HG03039 (cell line): ENCODE measurements at regions not wholly inside any gene's neighbourhood (a gene's known extent, or its start where the extent isn't known, plus 50 kb on each side); places are given as distances from the start of the nearest gene placed in this dataset.

Source experiments
- ATAC-seq: cut with Tn5 transposase; IDR thresholded peaks from one replicate; pipeline ENCODE4 v1.9.1; 2021; ENCODE audit warnings: mild to moderate bottlenecking, moderate library complexity; ENCODE audit not compliant: unreplicated experiment

DNA sequence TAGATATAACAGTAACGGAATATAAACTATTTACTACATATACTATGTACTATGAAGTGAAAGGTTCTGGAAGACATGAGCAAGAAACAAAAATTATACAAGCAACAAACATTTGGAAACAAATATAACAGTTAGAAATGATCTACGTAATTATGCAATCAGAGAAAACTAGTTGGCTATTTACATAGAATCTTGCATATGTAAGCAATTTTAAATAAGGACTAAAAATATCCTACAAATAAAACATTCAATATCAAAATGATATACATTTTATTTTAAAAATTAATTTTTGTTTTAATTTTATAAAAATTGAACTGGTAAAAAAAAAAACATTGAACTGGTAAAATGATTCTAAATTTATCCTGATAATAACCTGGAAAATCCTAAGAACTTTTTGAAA, 642.5 kb upstream of the PCDH10 start:
- ATAC-seq = no peak

DNA sequence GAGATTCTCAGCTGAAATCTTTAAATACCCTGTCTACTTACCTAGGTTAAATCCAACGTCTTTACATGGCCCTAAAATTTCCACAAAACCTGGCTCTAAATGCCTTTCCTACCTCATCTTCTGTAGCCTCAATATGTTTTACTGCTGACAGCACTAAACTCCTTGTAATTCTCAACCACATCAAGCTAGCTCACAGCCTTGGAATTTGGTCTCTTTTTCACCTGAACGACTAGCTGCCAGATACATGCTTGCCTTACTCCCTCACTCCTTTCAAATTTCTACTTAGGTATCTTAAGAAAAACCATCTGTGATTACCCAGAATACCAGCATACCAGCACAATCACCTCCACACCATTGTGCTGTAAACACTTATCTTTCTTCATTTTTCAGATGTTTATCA, 635.6 kb upstream of the PCDH10 start:
- ATAC-seq = no peak

DNA sequence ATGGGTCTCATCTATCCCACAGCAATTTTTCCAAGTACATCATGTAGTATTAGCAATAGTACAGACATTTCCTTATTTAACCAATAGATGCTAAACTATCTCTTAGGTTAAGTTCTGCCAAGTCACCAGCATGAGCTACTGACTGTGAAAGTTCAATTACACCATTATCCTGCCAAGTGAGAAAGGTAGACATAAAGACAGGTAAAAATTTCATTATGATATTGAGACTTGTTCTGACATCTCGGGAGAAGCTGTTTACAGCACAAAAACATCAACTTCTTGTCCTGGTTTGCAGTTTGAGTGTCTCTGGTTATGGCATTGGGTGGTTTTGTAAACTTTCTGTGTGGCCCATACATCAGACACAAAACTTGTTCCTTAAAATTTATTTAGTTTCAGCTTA, 622.4 kb upstream of the PCDH10 start:
- ATAC-seq = no peak

DNA sequence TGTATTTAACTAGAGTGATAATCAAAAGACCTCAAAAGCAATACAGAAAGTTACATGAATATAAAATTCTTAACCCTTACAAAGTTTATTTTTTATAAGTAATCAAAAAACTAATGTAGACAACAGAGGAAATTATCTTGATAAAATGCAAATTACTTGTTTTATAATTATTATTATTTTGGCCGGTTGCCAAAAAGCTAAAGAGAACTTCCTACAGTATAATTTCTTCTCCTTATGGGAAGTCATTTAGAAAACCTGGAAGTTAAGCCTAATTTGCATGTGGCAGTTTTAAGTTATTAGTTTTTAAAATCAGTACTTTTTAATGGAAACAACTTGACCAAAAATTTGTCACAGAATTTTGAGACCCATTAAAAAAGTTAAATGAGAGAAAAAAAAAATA, 621.3 kb upstream of the PCDH10 start:
- ATAC-seq = no peak

DNA sequence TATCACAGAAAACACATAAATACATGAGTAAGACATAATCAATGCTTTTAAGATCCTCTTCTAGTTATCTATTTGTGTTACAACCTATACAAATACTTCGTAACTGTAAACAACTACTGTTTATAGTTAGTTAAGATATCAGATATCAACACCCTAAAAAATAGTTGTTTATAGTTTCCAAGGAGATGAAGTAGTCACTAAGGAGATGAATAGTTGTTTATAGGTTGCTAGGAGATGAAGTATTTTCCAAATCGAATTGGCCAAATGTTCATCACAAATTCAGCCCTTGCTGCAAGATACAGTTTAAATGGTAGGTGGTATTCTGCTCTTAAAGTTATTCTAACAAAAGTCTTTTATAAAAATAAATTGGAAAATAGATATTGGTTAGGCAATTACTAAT, 618.2 kb upstream of the PCDH10 start:
- no peak for ATAC-seq

DNA sequence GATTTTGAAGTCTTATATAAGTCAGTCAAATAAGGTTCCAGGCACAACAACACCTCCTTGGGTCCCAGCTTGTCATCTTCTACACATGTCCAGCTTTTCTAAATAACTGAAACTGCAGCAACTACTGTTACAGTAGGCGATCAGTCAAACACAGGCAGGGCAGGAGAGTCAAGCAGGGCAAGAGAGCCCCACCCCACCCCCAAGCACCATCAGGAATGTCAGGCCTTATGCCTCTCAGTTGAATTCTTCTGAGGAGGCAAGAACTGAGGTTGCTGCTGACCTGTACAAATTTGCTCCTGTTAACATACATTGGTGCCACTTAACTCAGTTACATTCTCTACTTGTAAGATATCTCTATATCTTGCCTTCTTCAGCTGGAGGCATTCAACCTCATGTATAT, 608.8 kb upstream of the PCDH10 start:
- ATAC-seq = no peak

DNA sequence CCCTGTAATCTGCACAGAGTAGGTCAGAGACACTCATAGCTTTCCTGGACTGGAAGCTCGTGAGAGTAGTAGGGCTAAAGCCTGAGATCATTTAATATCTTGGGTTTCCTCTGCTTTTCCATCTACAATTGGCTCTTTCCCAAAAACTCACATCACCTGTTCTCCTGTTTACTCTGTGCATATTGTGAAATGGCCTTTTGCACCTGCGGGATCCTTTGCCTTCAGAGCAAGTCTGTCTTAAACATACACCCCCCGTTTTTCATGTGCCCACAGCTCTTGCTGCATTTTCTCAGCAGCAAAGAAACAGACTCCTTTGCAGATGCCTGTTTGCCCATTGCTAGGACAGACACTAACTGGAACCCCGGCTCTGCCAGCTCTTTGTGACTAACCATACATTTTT, 608.3 kb upstream of the PCDH10 start:
- ATAC-seq = no peak

DNA sequence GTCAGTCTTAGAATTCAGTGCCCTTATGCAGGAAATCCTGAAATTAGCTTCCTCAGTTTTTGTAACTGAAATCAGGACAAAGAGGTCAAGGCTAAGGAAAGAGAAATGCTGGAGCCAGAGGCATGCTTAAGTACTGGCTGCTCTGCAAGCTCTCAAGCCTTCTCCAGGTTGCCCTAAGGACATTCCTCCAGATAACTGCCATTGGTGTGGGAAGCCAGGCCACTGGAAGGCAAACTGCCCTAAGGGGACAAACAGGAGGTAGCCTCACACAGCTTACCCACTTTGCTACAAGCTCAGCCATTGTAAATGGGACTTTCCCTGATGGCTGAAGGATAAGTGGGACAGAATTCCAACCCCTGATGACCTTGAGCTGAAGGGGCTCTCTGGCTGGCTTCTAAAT, 606.9 kb upstream of the PCDH10 start:
- no peak for ATAC-seq

DNA sequence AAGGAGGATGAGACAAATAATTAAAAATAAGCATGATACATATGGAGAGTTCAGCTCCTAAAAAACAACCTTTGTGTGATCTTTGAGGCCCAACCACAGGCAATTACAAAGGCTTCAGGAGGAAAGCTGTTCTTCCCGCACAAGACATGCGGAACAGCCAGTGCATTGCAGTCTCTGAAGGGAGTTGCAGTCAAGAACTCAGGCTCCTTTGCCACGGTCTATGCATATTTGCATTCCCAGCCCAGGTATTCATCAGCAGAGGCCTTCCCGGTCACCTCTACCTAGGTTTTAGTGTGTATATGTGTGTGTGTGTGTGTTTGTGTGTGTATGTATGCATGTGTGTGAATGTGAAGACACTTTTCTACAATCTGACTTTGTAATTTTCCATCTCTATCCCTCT, 600.6 kb upstream of the PCDH10 start:
- ATAC-seq = no peak

DNA sequence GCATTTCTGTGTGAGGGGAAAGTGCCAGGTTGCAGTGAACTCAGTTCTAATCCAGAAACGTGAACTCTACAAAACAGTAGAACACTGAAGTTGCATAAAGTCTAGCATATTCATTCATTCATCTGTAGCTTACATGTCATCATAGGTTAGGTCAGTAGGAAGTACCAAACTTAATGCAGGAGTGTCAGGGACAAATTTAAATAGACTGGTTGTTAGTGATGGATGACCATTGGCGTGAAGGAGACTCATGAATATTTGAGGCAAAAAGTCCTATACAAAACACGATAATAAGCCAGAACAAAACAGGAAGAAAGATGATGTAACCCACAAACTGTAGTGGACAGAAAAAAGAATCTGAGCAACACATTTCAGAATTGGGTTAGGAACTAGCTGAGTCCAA, 592.8 kb upstream of the PCDH10 start:
- no peak for ATAC-seq

DNA sequence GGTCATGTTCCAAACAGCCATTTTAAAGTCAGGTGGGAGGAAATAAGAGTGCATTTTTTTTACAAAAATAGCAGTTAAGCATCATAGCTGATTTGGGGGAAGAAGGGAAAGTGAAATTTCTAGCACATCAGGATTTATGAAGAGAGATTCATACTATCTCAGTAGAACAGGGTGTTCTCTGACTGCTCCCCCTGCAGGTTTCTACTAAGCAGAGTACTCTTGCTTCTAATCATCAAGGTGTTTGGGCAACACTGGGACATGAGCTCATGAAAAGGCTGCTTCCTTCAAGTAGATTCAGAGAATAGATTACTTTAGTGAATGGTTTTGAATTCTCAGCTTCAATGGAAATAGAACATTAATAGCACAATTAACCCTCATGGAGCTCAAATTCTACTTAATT, 591.4 kb upstream of the PCDH10 start:
- ATAC-seq = no peak

DNA sequence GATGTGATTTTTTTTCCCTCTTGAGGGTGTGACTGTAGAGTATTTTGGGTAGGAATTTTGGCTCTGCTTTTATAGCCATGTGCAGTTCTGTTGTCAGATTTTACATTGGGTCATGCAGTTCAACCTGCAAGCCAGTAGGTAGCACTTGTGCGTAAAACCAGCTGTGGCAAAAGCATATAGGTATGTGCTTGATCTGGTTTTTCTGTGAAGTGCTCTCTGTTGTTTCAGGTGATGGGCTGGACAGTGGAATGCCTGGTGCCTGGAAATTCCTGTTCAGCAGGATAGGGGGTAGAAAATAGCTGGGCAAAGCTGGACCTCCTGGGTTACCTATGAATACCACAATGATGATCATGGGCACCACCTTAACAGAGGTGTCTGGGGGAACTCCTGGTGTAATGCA, 584.2 kb upstream of the PCDH10 start:
- no peak for ATAC-seq

DNA sequence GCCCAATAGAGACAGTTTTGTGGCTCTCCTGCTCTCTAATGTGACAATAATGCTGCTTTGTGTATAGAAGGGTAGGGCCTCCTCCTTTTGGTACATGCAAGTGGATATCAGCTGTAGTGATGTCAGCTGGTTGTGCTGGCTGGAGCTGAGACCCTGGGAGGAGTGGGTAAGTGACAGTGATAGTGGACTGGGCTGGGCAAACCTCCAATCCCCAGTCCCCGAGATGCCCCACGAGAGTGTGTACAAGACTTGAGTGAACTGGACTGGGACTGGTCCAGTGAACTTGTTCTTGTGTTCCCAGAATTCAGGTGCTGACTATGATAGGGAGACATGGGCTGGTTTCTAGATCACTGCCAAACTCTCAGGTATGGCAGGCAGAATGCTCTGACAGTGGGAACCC, 583.6 kb upstream of the PCDH10 start:
- ATAC-seq = no peak

DNA sequence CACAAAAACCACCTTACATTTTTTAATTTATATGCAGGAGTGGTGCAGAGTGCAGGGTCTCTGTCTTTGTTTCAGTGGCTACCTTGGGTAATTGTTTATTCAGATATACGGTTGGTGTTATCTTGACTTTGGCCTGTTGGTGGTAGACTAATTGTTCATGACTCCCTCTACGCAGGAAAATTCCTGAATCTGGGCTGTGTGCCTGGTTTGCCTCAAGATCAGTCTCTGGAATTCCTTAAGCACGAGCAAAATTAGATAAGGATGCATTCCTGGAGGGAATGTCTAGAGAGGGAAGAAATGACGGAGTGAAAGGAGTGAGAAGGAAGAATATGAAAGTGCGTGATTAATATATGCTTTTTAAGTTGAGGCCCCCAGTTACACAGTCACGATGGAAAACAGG, 576.9 kb upstream of the PCDH10 start:
- ATAC-seq = no peak

DNA sequence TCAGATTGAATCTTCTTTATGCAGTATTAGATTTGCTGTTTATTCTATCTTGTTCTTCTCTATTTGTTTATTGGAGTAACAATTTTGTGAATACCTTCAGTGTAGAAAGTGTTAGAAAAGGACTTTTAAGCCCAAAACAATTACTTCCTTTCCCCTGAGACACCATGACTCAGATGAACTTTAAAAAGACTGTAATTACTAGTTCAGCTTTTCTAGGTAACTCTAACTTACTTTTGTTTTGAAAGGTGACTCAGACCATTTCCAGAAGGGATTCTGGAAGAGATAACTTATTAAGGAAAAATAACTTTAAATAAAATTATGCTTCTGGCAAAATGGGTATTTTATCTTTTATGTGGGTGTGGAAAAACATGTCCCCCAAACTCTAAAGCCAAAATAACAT, 561.5 kb upstream of the PCDH10 start:
- no peak for ATAC-seq

DNA sequence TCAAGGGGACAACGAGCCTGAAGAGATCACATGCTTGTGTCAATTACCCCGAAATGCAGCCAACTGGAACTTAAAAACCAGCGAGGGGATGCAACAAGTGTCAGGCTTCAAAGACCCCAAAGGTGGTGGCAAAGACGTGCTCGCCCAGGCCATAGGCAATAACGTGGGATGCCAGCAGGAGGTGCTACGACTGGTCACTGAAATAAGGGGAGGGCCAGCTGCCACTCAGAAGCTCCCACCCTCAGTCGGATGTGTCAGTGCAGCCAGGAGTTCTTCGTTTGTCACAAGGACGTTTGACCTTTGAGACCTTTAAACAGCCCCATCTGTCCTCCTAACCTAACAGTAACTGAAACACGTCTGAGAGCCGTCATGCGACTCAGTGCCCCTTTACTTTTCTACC, 556.8 kb upstream of the PCDH10 start:
- ATAC-seq = no peak

DNA sequence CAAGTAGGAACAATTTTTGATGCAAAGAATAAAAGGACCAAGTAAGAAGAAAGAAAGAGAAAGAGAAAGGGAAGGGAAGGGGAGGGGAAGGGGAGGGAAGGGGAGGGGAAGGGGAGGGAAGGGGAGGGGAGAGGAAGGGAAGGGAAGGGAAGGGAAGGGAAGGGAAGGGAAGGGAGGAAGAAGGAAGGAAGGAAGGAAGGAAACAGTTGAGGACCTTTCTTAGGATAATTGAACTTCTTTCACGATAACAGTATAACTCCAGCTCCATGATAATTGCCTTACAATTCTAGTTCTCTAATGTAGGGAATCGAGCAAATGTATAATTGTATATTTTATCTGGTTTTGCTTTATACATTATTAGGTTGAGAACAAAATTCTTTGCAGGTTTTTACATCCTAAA, 556.2 kb upstream of the PCDH10 start:
- no peak for ATAC-seq

DNA sequence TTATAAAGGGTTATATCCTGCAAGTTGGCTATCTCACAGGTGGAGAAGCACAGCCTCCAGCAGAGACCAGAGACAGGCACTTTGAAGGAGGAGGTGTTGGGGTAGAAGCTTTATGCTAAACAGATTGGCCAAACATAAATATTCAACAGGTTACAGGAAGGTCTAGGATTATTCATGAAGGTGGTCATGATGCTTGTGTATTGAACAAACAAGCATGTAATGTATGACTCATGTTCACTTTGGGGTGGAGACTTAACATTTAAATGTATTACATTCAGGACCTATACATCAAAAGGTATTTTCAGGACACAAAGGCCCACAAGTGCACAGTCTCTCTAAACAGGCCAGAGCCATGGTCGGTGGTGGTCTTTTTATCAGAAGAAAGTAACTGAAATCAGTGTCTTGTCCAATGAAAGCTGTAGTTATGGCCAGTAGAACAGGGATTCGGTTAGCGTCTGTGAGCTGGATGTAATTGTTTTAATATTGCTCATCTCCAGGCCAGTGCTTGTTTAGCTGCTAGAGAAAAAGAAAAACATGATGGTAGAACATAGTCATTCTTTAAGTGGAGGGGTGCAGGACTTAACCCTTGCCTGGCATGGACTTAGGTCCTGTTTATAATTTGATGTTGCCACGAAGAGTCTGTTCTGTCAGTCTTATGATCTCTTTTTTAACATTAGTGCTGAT, 555.2 kb upstream of the PCDH10 start:
- no peak for ATAC-seq

DNA sequence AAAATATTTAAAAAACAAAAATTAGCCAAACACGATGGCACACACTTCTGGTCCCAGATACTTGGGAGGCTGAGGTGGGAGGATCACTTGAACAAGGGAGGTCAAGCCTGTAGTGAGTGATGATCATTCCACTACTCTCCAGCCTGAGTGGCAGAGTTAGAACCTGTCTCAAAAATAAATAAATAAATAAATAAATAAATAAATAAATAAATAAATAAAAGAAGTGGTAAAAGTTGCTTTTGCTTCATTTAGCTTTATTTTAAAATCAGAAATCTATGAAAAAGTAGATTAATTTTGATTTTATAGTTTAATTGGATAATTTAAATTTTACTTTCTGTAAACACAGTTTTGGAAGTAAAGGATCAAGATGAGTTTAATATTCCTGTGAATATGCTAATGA, 552.9 kb upstream of the PCDH10 start:
- no peak for ATAC-seq

DNA sequence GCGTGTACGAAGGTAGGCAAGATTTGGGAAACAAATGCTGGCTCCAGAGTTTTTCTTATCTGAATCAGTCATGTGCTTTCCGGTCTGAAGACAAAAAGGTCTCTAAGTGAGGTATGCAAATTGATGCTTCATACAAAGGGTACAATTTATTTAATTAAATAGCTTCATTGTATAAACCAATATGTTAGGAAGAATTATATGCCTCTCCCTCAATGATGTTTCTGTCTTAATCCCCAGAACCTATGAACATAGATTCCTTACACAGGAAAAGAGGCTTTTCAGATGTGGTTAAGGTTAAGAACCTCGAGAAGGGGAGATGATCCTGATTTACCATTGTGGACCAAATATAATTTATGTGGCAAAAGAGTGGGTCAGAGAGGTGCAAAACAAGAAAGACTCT, 543.5 kb upstream of the PCDH10 start:
- ATAC-seq = no peak

DNA sequence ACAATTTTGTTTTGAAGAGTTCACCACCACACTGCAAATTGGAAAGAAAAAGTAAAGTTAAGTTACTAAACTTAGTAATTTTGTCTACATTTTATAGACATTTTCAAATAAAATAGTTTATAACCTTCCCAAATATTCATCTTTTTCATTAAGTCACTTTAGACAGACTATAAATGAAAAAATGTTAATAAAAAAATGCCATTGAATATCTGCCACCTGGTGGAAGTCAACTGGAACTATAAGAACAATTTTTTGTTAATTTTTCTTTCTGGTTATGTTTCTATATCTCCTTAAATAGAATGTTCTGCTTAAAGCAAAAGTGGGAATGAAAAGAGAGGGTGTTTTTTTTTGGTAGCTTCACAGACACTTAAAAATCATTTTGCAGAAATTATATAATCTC, 534.4 kb upstream of the PCDH10 start:
- ATAC-seq = no peak

DNA sequence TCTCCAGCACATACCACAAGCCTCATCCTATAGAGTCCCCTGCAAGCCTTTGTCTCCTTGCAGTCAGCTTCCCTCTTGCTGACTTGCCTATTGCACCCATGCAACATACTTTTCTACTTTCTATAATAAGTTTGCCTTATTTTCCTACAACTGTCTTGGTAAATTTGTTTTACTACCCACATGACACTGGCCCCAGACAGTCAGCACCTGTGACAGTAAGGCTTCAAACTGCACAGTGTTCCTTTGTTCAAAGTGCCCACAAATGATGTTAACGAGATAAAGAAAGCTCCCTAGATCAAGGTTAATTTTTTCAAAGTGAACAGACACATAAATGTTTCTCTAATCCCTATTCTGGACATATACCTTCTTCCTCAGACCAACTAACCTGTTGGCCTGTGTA, 529.1 kb upstream of the PCDH10 start:
- no peak for ATAC-seq

DNA sequence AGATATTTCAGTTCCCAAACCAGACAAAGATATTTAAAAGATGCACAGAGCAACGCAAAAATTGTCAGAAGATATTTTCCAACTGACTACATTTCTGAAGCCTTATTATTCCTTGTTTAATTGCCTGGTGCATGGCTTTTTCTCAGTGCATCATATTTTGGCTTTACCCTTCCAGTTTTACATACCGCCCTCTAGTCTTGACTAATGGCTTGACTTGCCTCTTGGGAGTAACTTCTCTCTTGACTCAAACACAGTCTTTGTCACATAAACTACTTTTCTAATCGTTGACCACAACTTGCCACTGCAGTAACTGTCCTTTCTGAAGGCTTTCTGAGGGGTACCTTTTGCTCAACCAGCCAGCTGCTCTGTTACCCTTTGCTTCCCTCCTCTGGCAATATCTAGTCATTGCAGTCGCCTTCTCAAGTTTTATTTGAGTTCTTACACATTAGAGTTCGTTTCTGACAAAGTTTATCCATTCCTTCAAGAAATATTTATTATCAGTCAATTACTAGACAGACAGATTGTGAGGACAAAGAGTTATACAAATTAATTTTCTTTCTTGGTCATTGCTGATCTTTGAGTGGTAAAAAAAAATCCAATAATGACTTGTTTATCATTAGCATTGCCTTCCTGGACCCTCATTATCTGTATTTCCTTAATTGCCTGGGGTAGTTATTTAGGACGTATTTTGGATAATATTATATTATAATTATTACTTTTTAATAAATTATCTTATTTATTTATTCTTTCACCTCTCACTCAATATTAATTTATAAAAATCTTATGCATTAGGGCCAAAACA, 506.9 kb upstream of the PCDH10 start:
- ATAC-seq = no peak
